ENCODE measurements at regions not wholly inside any gene's neighbourhood (a gene's known extent, or its start where the extent isn't known, plus 50 kb on each side); places are given as distances from the start of the nearest gene placed in this dataset.

GRCh38 chr15:91665212-91665611 is 188.3 kb upstream of the SLCO3A1 start:
- no peak for TF ChIP-seq EP300 (IDR thresholded peaks at IDR 0.05; ENCODE audit: borderline replicate concordance)
- TF ChIP-seq YY1 (IDR thresholded peaks at IDR 0.05; ENCODE audit: low read depth) = no peak
- no peak for TF ChIP-seq TCF12 (IDR thresholded peaks at IDR 0.05; ENCODE audit: low read depth)
- TF ChIP-seq RAD21 (IDR thresholded peaks at IDR 0.05; ENCODE audit: low read depth) = no peak
- no peak for TF ChIP-seq FOXM1 (IDR thresholded peaks at IDR 0.05; ENCODE audit: borderline replicate concordance, low read depth)
- TF ChIP-seq MAX (IDR thresholded peaks at IDR 0.05) = no peak
- TF ChIP-seq USF1 (IDR thresholded peaks at IDR 0.05) = no peak
